H9 (cell line): ENCODE measurements at regions not wholly inside any gene's neighbourhood (a gene's known extent, or its start where the extent isn't known, plus 50 kb on each side); places are given as distances from the start of the nearest gene placed in this dataset.

ENCODE experiments used
- DNase-seq: peaks from one replicate; pipeline ENCODE4 v3.0.0-alpha.2; 2017
- H2AFZ ChIP-seq: one replicate; pipeline ENCODE4 v1.6.1; 2013; ENCODE audit warnings: mild to moderate bottlenecking, low read length, control low read depth, moderate library complexity
- H2AK5ac ChIP-seq: 2 replicates; pipeline ENCODE4 v1.6.1; 2013; ENCODE audit warnings: low read length, control low read depth, mixed read lengths; ENCODE audit not compliant: insufficient read length
- H2BK120ac ChIP-seq: one replicate; pipeline ENCODE4 v1.6.1; 2013; ENCODE audit warnings: low read depth, mild to moderate bottlenecking, low read length, control low read depth, inconsistent platforms; ENCODE audit not compliant: poor library complexity, severe bottlenecking
- H2BK12ac ChIP-seq: 2 replicates; pipeline ENCODE4 v1.6.1; 2013; ENCODE audit warnings: low read length, control low read depth, mixed read lengths, low read depth; ENCODE audit not compliant: insufficient read length
- H2BK15ac ChIP-seq: 2 replicates; pipeline ENCODE4 v1.6.1; 2013; ENCODE audit warnings: low read depth, low read length, control low read depth
- H2BK20ac ChIP-seq: one replicate; pipeline ENCODE4 v1.6.1; 2013; ENCODE audit warnings: low read depth, mild to moderate bottlenecking, low read length, control low read depth, inconsistent platforms; ENCODE audit not compliant: poor library complexity, severe bottlenecking
- H2BK5ac ChIP-seq: 2 replicates; pipeline ENCODE4 v1.6.1; 2013; ENCODE audit warnings: low read length, control low read depth, mixed read lengths; ENCODE audit not compliant: insufficient read length
- H3K14ac ChIP-seq: 2 replicates; pipeline ENCODE4 v1.6.1; 2013; ENCODE audit warnings: low read length, control low read depth; ENCODE audit not compliant: insufficient read depth
- H3K18ac ChIP-seq: 2 replicates; pipeline ENCODE4 v1.6.1; 2013; ENCODE audit warnings: low read depth, mild to moderate bottlenecking, mixed read lengths, low read length, control low read depth; ENCODE audit not compliant: insufficient read length
- H3K23ac ChIP-seq: 2 replicates; pipeline ENCODE4 v1.6.1; 2013; ENCODE audit warnings: low read length, control low read depth, mixed read lengths, low read depth; ENCODE audit not compliant: insufficient read length
- H3K23me2 ChIP-seq: 2 replicates; pipeline ENCODE4 v1.6.1; 2013; ENCODE audit warnings: low read depth, mild to moderate bottlenecking, mixed read lengths, low read length, control low read depth; ENCODE audit not compliant: insufficient read length, poor library complexity, severe bottlenecking
- H3K27ac ChIP-seq: 2 replicates; pipeline ENCODE4 v1.5.1; 2013; ENCODE audit warnings: low read length, control low read depth, mixed read lengths, low read depth; ENCODE audit not compliant: insufficient read length
- H3K27me3 ChIP-seq: 2 replicates; pipeline ENCODE4 v1.6.1; 2013; ENCODE audit warnings: low read length, control low read depth, inconsistent platforms; ENCODE audit not compliant: insufficient read depth
- H3K4ac ChIP-seq: 2 replicates; pipeline ENCODE4 v1.6.1; 2013; ENCODE audit warnings: low read depth, mild to moderate bottlenecking, control low read depth, inconsistent platforms, low read length, moderate library complexity
- H3K4me1 ChIP-seq: 2 replicates; pipeline ENCODE4 v1.6.1; 2013; ENCODE audit warnings: low read length, control low read depth, inconsistent platforms; ENCODE audit not compliant: insufficient read depth
- H3K4me2 ChIP-seq: 2 replicates; pipeline ENCODE4 v1.6.1; 2013; ENCODE audit warnings: low read length, control low read depth, mixed read lengths; ENCODE audit not compliant: insufficient read length, insufficient read depth
- H3K56ac ChIP-seq: 2 replicates; pipeline ENCODE4 v1.6.1; 2013; ENCODE audit warnings: low read depth, mild to moderate bottlenecking, mixed read lengths, low read length, control low read depth; ENCODE audit not compliant: insufficient read length
- H3K79me1 ChIP-seq: 2 replicates; pipeline ENCODE4 v1.6.1; 2013; ENCODE audit warnings: low read depth, mild to moderate bottlenecking, moderate library complexity, low read length, control low read depth, inconsistent platforms; ENCODE audit not compliant: insufficient read depth, poor library complexity, severe bottlenecking
- H3K79me2 ChIP-seq: 2 replicates; pipeline ENCODE4 v1.6.1; 2013; ENCODE audit warnings: low read length, control low read depth, inconsistent platforms; ENCODE audit not compliant: insufficient read depth
- H3K9ac ChIP-seq: 2 replicates; pipeline ENCODE4 v1.6.1; 2013; ENCODE audit warnings: low read length, control low read depth, mixed read lengths; ENCODE audit not compliant: insufficient read length; ENCODE audit errors: extremely low read depth
- H3K9me3 ChIP-seq: one replicate; pipeline ENCODE4 v1.6.1; 2013; ENCODE audit warnings: low read depth, low read length, inconsistent platforms; ENCODE audit not compliant: control insufficient read depth
- H3T11ph ChIP-seq: one replicate; pipeline ENCODE4 v1.6.1; 2013; ENCODE audit warnings: mild to moderate bottlenecking, low read length, control low read depth, inconsistent platforms
- H4K20me1 ChIP-seq: one replicate; pipeline ENCODE4 v1.6.1; 2013; ENCODE audit not compliant: control insufficient read depth, insufficient read length, insufficient read depth
- H4K5ac ChIP-seq: 2 replicates; pipeline ENCODE4 v1.6.1; 2013; ENCODE audit warnings: low read depth, mild to moderate bottlenecking, mixed read lengths, low read length, control low read depth; ENCODE audit not compliant: insufficient read length
- H4K8ac ChIP-seq: replicated peaks from 2 replicates; pipeline ENCODE4 v1.6.1; 2013; ENCODE audit warnings: low read length, control low read depth, mixed read lengths, low read depth; ENCODE audit not compliant: insufficient read length
- H4K91ac ChIP-seq: 2 replicates; pipeline ENCODE4 v1.6.1; 2013; ENCODE audit warnings: low read depth, mild to moderate bottlenecking, moderate library complexity, mixed read lengths, low read length, control low read depth; ENCODE audit not compliant: insufficient read length
- H3K27ac Mint-ChIP-seq, 3 experiments: 2 replicates in 2 of 3; 3 replicates in 1 of 3; pipeline ENCODE4 v1.8.0; 2020 to 2021; ENCODE audit warnings: mixed read lengths in 3 of 3, mild to moderate bottlenecking in 1 of 3, moderate library complexity in 1 of 3
- H3K27me3 Mint-ChIP-seq: 2 replicates; pipeline ENCODE4 v1.8.0; 2021; ENCODE audit warnings: low read depth, mild to moderate bottlenecking, moderate library complexity, mixed read lengths
- H3K36me3 Mint-ChIP-seq, 3 experiments: 2 replicates in 2 of 3; 3 replicates in 1 of 3; pipeline ENCODE4 v1.8.0; 2020 to 2021; ENCODE audit warnings: low read depth in 3 of 3, mixed read lengths in 3 of 3; ENCODE audit not compliant: insufficient read depth in 1 of 3
- H3K4me1 Mint-ChIP-seq, 2 experiments: 2 replicates each; pipeline ENCODE4 v1.8.0; 2020; ENCODE audit warnings: mixed read lengths in 2 of 2
- H3K4me3 Mint-ChIP-seq, 2 experiments: 2 replicates in 1 of 2; 3 replicates in 1 of 2; pipeline ENCODE4 v1.8.0; 2020 to 2021; ENCODE audit warnings: mild to moderate bottlenecking in 2 of 2, mixed read lengths in 2 of 2, moderate library complexity in 1 of 2
- H3K9me3 Mint-ChIP-seq, 2 experiments: 2 replicates in 1 of 2; 3 replicates in 1 of 2; pipeline ENCODE4 v1.8.0; 2020; ENCODE audit warnings: mild to moderate bottlenecking in 2 of 2, mixed read lengths in 2 of 2, moderate library complexity in 1 of 2
- CTCF ChIP-seq: fragments of 200-600 bp; sonication (generic); conservative IDR thresholded peaks from 3 replicates; pipeline ENCODE4 v1.8.0; 2021; ENCODE audit warnings: antibody characterized with exemption, mild to moderate bottlenecking
- whole genome bisulfite sequencing: extraction: QIAGEN DNeasy Blood & Tissue Kit; methylation state at CpG from one replicate; pipeline ENCODE4 v1.1.7; 2013; ENCODE audit warnings: missing lambda C conversion rate, low lambda C conversion rate, mixed read lengths; ENCODE audit not compliant: insufficient read length; ENCODE audit errors: extremely low coverage; 5-methylcytosine and 5-hydroxymethylcytosine counted together

- no peak for DNase-seq
- no peaks in the 10 kb centered on the region for H3K79me2 ChIP-seq
- no peak overlapping the region for H4K5ac ChIP-seq
- H3K9me3 Mint-ChIP-seq = peaks cover 0 to 5% of the 10 kb centered on the region in 2 experiments; a peak in 2 of 5 replicates
- H3K27ac ChIP-seq = no peak overlapping the region
- H3K23ac ChIP-seq = no peak overlapping the region
- H3K27me3 Mint-ChIP-seq = no peaks in the 10 kb centered on the region
- H3K4me2 ChIP-seq = no peak overlapping the region
- no peaks in the 10 kb centered on the region for H3K27me3 ChIP-seq
- H2AK5ac ChIP-seq = no peak overlapping the region
- no peaks in the 10 kb centered on the region for H3K23me2 ChIP-seq
- no peak overlapping the region for H2BK120ac ChIP-seq
- H3K79me1 ChIP-seq = no peaks in the 10 kb centered on the region
- H3K36me3 Mint-ChIP-seq = peaks cover 0 to 5% (median 0%) of the 10 kb centered on the region in 3 experiments; a peak in 1 of 7 replicates
- no peak overlapping the region for H3K9ac ChIP-seq
- H3K4me1 Mint-ChIP-seq = no peaks in the 10 kb centered on the region
- H4K20me1 ChIP-seq = no peaks in the 10 kb centered on the region
- no peak overlapping the region for H4K91ac ChIP-seq
- H2BK12ac ChIP-seq = no peak overlapping the region
- no peak for TF ChIP-seq CTCF
- H2BK15ac ChIP-seq = no peak overlapping the region
- H4K8ac ChIP-seq = no peak overlapping the region
- H3K18ac ChIP-seq = no peak overlapping the region
- H3K14ac ChIP-seq = no peak overlapping the region
- H3K56ac ChIP-seq = no peak overlapping the region
- peak overlapping the region in 2 of 3 experiments; percentile 29 to 95; a peak in 3 of 7 replicates for H3K27ac Mint-ChIP-seq
- H2BK5ac ChIP-seq = no peak overlapping the region
- no peak overlapping the region for H2BK20ac ChIP-seq
- H3K9me3 ChIP-seq = no peaks in the 10 kb centered on the region
- H3K4me3 Mint-ChIP-seq = no peak overlapping the region
- no peaks in the 10 kb centered on the region for H3K4me1 ChIP-seq
- H3T11ph ChIP-seq = no peak overlapping the region
- H2AFZ ChIP-seq = no peak overlapping the region
- WGBS = no CpG with 5 or more reads among the region's 8 CpGs
- H3K4ac ChIP-seq = no peak overlapping the region
Observed at GRCh38 chr13:90287521-90287920, 1060.0 kb upstream of the MIR17HG start.
